Mucosa of descending colon (tissue), 3 donors: ENCODE measurements at regions not wholly inside any gene's neighbourhood (a gene's known extent, or its start where the extent isn't known, plus 50 kb on each side); places are given as distances from the start of the nearest gene placed in this dataset.
"Not testable (repeated sequence)": the region's sequence is repeated elsewhere in the genome, so short reads cannot be mapped to it uniquely, and the experiment has no call there.

Experiments
- ATAC-seq: fragments of 200-7000 bp; cut with Tn5 transposase; one replicate; pipeline ENCODE4 v1.9.1; 2020; ENCODE audit warnings: mild to moderate bottlenecking, moderate library complexity
- DNase-seq, 3 donors: peaks; one replicate each; pipeline ENCODE4 v3.0.0-alpha.2; 2020
- H3K36me3 ChIP-seq: fragments of 200-600 bp; one replicate; pipeline ENCODE4 v1.8.0; 2021; ENCODE audit warnings: low read depth, mild to moderate bottlenecking
- H3K4me1 ChIP-seq: fragments of 200-600 bp; one replicate; pipeline ENCODE4 v1.8.0; 2021; ENCODE audit warnings: low read depth, mild to moderate bottlenecking
- H3K4me3 ChIP-seq: fragments of 200-600 bp; one replicate; pipeline ENCODE4 v1.8.0; 2021; ENCODE audit warnings: mild to moderate bottlenecking
- H3K9me3 ChIP-seq: fragments of 200-600 bp; one replicate; pipeline ENCODE4 v1.8.0; 2021; ENCODE audit warnings: mild to moderate bottlenecking
- intact Hi-C, 2 donors: fragments of 100-400 bp; cut with DNase I in 1 of 2; cut with micrococcal nuclease in 1 of 2; formaldehyde crosslinking; loops; one replicate each; pipeline versions ENCODE4 v1.11.0 to v1.11.1; 2022; cut with DNase I, micrococcal nuclease
- TF ChIP-seq, protein P1 (sequence below): fragments of 200-600 bp; IDR thresholded peaks from one replicate; pipeline ENCODE4 v1.8.0; 2022; ENCODE audit warnings: antibody characterized with exemption, mild to moderate bottlenecking
- donor health status: DM: no; HTN: no; CAD: no; lungs with moderate emphysema.
- donor health status: DM: no; HTN: no; CAD: no.
- donor health status: DM: no; HTN: yes; CAD: no.

GRCh38 chr22:48622891-48623545, 1204.7 kb downstream of the BRD1 start:
- TF ChIP-seq, protein P1, sequence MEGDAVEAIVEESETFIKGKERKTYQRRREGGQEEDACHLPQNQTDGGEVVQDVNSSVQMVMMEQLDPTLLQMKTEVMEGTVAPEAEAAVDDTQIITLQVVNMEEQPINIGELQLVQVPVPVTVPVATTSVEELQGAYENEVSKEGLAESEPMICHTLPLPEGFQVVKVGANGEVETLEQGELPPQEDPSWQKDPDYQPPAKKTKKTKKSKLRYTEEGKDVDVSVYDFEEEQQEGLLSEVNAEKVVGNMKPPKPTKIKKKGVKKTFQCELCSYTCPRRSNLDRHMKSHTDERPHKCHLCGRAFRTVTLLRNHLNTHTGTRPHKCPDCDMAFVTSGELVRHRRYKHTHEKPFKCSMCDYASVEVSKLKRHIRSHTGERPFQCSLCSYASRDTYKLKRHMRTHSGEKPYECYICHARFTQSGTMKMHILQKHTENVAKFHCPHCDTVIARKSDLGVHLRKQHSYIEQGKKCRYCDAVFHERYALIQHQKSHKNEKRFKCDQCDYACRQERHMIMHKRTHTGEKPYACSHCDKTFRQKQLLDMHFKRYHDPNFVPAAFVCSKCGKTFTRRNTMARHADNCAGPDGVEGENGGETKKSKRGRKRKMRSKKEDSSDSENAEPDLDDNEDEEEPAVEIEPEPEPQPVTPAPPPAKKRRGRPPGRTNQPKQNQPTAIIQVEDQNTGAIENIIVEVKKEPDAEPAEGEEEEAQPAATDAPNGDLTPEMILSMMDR = no peak

DNA sequence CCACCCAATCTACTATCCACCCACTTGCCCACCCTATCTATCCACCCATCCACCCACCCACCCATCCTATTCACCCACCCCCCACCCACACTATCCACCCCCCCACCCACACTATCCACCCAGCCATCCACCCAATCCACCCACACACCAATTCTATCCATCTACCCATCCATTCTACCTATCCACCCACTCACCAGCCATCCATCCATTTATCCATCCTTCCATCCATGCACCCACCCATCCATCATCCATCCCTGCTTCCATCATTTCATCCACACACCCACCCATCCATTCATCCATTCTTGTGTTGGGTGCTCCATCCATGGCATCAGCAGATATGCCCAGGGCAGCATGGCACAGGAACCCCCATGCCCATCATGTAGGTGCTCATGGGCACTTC, 1206.6 kb downstream of the BRD1 start:
- no peak for ATAC-seq
- TF ChIP-seq, protein P1 = no peak
- no peak for DNase-seq
- no peaks in the 10 kb centered on the region for H3K9me3 ChIP-seq
- intact Hi-C loops = no loop called here
- H3K4me3 ChIP-seq = no peak overlapping the region
- no peaks in the 10 kb centered on the region for H3K4me1 ChIP-seq
- H3K36me3 ChIP-seq = no peaks in the 10 kb centered on the region

More at GRCh38 chr22:48622891-48623545, 1204.7 kb downstream of the BRD1 start:
- no peak overlapping the region for H3K4me3 ChIP-seq
- H3K4me1 ChIP-seq = no peaks in the 10 kb centered on the region
- intact Hi-C loops = no loop called here
- DNase-seq (no peak), ATAC-seq (no peak)
- H3K36me3 ChIP-seq = no peaks in the 10 kb centered on the region
- no peaks in the 10 kb centered on the region for H3K9me3 ChIP-seq

DNA sequence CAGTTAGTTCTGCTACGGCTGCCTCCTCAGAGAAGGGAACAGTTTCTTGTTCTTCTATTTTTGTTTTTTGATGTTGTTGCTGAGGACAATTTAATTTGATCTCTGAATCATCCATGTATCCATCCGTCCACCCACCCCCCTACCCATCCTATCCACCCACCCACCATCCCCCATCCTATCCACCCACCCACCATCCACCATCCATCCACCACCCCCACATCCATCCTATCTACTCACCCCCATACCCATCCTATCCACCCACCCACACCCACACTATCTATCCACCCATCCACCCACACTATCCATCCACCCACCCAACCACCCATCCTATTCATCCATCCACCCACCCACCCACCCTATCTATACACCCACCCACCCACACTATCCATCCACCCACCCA, 1207.2 kb downstream of the BRD1 start:
- H3K9me3 ChIP-seq, intact Hi-C loops, ATAC-seq, H3K4me3 ChIP-seq, DNase-seq, H3K4me1 ChIP-seq, H3K36me3 ChIP-seq: not testable (repeated sequence)

DNA sequence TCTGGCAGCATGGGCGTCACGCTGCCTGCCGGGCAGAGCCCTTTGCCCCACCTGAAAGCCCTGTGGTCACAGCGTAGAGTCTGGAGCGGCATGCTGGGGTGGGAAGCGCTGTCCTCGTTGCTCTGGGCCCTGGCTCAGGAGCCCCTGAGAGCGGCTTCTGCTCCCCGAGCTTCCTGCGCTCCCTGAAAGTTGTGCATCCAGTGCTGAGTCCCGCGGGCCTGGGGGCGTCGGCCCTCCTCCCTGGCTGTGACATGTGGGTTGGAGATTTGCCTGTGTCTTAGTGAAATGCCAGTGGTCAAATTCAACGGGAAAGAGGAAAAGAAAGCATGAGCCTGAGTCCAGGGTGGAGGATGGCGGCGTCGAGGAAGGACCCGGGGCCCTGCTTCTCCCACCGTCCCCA, 1208.0 kb downstream of the BRD1 start:
- Histone ChIP-seq H3K9me3 (no peaks in the 10 kb centered on the region), H3K4me3 (no peak overlapping the region), H3K4me1 (no peaks in the 10 kb centered on the region), H3K36me3 (no peaks in the 10 kb centered on the region)
- intact Hi-C loops = no loop called here
- TF ChIP-seq, protein P1 = no peak
- no peak for ATAC-seq
- no peak for DNase-seq

GRCh38 chr22:48618326-48618725, 1209.3 kb downstream of the BRD1 start:
- Histone ChIP-seq H3K4me1 (no peaks in the 10 kb centered on the region), H3K36me3 (no peaks in the 10 kb centered on the region), H3K4me3 (no peak overlapping the region), H3K9me3 (no peaks in the 10 kb centered on the region)
- TF ChIP-seq, protein P1 = no peak
- ATAC-seq (peak; percentile 13), DNase-seq (no peak)
- intact Hi-C loops = no loop called here

GRCh38 chr22:48616656-48617055, 1211.0 kb downstream of the BRD1 start:
- DNase-seq = no peak
- Histone ChIP-seq H3K36me3 (no peaks in the 10 kb centered on the region), H3K9me3 (no peaks in the 10 kb centered on the region), H3K4me1 (no peaks in the 10 kb centered on the region), H3K4me3 (no peak overlapping the region)
- intact Hi-C loops = no loop called here
- TF ChIP-seq, protein P1 = no peak
- no peak for ATAC-seq
